ENCODE measurements at regions not wholly inside any gene's neighbourhood (a gene's known extent, or its start where the extent isn't known, plus 50 kb on each side); places are given as distances from the start of the nearest gene placed in this dataset.

- DNase-seq (ENCODE audit: low read depth), result no peak
- TF ChIP-seq CTCF (conservative IDR thresholded peaks at IDR 0.05; ENCODE audit: low read depth, low read length), result no peak
Measured at GRCh38 chr3:110955301-110955880, 116.2 kb upstream of the NECTIN3 start.

DNA sequence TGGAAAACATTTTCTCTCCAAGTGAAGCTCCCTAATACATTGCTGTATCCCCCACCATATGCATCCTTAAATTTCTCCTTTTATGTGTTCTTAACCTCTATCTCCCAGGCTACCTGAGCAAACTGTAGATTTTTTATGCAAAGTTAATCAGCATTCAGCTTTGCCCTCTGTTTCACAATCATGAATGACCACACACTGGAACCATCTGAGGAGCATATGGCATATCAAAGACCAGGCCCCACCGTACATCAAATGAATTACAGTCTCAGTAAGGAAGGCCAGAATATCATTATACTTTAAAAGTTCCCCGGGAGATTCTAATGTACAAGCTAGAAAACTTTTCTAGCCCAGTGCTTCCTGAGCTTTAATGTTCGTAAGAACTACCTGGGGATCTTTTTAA, 115.5 kb upstream of the NECTIN3 start:
- no peak for DNase-seq (ENCODE audit: low read depth)
- no peak for TF ChIP-seq CTCF (conservative IDR thresholded peaks at IDR 0.05; ENCODE audit: low read depth, low read length)
- H3K4me3 ChIP-seq (ENCODE audit: low read depth, low read length), result no peak overlapping the region

More at GRCh38 chr3:110955301-110955880, 116.2 kb upstream of the NECTIN3 start:
- no peak overlapping the region for H3K4me3 ChIP-seq (ENCODE audit: low read depth, low read length)

DNA sequence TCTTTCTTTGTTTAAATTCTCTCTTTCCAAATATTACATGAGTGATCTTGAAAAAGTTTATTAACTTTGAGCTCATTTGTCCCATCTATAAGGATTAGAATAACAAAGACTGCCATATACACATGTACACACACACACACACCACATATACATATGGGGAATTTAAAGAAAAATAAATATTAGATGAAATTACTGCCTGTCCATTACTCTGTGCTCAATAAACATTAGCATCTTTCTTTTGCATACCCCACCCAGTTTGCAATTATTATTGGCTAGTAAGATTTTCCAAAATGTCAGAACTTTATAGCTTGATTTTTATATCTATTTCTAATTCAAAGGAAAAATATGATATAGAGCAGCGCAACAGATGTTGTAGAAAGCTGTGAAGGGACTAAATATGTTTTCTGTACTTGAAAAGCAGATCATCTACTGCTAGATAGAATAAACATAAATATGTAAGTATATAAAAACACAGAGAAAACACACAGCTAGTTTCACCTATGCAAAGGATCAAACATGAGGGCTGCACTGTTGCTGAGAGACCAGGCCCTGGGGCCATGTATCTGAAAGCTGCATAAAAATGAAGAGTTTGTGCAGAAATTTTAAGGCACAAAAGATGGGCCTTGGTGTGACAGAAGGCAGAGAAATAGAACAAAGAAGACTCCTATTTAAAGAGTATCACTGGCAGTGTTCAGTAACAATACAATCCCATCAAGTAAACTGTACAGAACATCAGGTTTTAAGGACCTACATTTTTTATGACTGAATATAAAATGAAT, 114.2 kb upstream of the NECTIN3 start:
- no peak for DNase-seq (ENCODE audit: low read depth)
- H3K4me3 ChIP-seq (ENCODE audit: low read depth, low read length), result no peak overlapping the region
- no peak for TF ChIP-seq CTCF (conservative IDR thresholded peaks at IDR 0.05; ENCODE audit: low read depth, low read length)

GRCh38 chr3:110958313-110959147, 113.1 kb upstream of the NECTIN3 start:
- no peak for TF ChIP-seq CTCF (conservative IDR thresholded peaks at IDR 0.05; ENCODE audit: low read depth, low read length)
- H3K4me3 ChIP-seq (ENCODE audit: low read depth, low read length), result no peak overlapping the region
- no peak for DNase-seq (ENCODE audit: low read depth)

- no peak overlapping the region for H3K4me3 ChIP-seq (ENCODE audit: low read depth, low read length)
- no peak for DNase-seq (ENCODE audit: low read depth)
- TF ChIP-seq CTCF (conservative IDR thresholded peaks at IDR 0.05; ENCODE audit: low read depth, low read length), result no peak
Measured at GRCh38 chr3:110965976-110966375, 105.6 kb upstream of the NECTIN3 start.

DNA sequence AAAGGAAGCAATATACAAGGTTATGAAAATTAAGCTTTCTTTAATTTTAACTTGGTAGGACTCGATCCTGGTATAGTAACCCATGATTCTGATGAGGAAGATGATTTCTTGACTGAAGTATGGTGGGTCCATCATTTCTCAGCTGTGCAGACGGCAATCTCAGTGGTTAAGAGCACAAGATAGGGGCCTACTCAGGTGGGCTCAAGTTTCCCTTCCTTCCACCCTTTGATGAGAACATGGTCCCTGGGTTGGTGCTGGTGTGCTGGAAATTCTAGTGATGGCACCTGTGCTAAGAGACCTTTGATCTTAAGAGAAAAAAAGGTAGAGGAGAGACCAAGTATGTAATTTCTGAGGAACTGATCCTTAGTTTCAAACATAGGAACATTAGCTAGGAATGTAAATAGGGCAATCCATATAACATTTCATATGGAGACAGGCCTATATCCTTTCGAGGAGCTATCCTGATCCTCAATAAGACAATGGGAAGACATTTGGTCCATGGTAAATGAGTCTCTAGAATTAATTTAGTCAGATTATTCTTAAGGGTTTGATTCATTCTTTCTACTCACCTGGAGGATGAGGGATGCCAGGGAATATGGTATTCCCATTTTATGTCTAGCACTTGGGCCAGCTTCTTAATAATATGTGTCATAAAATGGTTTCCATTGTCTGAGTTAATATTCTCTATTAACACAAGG, 104.5 kb upstream of the NECTIN3 start:
- DNase-seq (ENCODE audit: low read depth), result no peak
- TF ChIP-seq CTCF (conservative IDR thresholded peaks at IDR 0.05; ENCODE audit: low read depth, low read length), result peak; percentile 15
- H3K4me3 ChIP-seq (ENCODE audit: low read depth, low read length), result no peak overlapping the region

Measured in epithelial cell of proximal tubule (primary cell).